GM12892 (cell line): ENCODE measurements at regions not wholly inside any gene's neighbourhood (a gene's known extent, or its start where the extent isn't known, plus 50 kb on each side); places are given as distances from the start of the nearest gene placed in this dataset.

ENCODE experiments used
- POLR2A ChIP-seq: IDR thresholded peaks from 2 replicates; pipeline ENCODE4 v1.6.1; 2011; ENCODE audit warnings: low read depth, low read length, control low read depth
- TAF1 ChIP-seq: IDR thresholded peaks from 2 replicates; pipeline ENCODE4 v1.6.1; 2011; ENCODE audit warnings: low read depth, mild to moderate bottlenecking, control low read depth, low read length, borderline replicate concordance

DNA sequence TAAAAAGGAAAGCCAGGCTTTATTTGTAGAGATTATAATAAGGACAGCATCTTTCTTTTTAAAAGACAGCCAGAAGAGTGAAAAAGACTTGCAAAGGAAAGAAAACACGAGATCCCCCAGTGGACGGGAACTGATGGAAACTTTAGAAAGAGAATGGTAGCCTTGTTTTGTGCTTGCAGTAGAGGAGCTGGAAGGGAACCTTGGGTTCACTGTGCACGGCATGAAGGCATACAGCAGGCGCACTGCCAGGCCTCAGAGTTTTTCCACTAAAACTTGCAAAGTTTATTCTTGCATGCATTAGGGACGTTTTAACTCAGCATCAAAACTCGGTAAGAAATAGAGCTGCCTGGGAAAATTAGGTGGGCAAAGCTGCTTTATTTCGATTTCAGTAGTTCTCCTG is 248.6 kb downstream of the IRX1 start:
- TF ChIP-seq TAF1 (no peak), POLR2A (no peak)
